ENCODE measurements at regions not wholly inside any gene's neighbourhood (a gene's known extent, or its start where the extent isn't known, plus 50 kb on each side); places are given as distances from the start of the nearest gene placed in this dataset.

DNA sequence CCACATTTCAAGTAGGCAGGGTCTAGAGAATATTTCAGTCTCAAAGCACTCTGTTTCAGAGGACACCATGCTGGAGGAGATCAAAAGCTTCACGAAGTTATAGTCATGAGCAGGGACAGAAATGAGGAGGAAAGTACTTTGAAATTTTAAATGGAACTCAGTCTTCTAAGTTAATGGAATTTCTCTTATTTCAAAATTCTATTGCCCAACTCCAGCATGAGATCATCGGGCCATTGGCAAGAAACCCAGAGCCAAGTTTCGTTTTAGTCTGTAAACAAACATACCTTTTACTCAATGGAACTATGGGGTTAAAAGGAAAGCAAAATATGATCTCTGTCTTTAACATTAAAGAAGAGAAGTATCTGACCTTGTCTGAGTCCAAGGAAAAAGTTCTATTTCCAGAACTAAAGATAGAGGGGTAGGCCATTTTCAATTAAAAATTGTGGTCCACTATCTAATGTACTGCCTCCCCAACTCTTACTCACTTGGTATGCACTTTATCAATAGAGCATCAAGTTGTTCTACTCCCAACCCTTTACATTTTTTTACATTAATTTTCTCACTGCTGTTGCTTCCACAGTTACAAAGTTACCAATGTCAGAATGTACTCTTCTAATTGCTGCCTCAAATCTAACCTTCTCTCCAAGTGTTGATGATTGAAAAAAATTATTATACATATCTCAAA, 235.3 kb upstream of the NRSN1 start:
- no TSS peak for BruUV-seq (replicated peaks)
- ChIA-PET CTCF (no interaction called here), POLR2A (no interaction called here)
- DNase-seq (ENCODE audit: low read depth, low spot score): no peak
- H3K4me2 ChIP-seq (ENCODE audit: insufficient read depth, low read length): no peak overlapping the region
- no peaks in the 10 kb centered on the region for H3K9me1 ChIP-seq (replicated peaks; ENCODE audit: control insufficient read depth, extremely low read depth, insufficient read depth, low read length)
- FAIRE-seq: no peak
- no peak for TF ChIP-seq FOS (IDR thresholded peaks at IDR 0.05; ENCODE audit: borderline replicate concordance, insufficient read depth, low read length)
- no peak for TF ChIP-seq GATA2 (IDR thresholded peaks at IDR 0.05; ENCODE audit: insufficient read depth, insufficient read length, low read depth, low read length)
- no peak for TF ChIP-seq POLR2A (IDR thresholded peaks at IDR 0.05; ENCODE audit: low read depth, low read length)
- TF ChIP-seq EZH2 (IDR thresholded peaks at IDR 0.05; ENCODE audit: borderline replicate concordance, low read depth, low read length, severe bottlenecking): no peak
- no peaks in the 10 kb centered on the region for H4K20me1 ChIP-seq (replicated peaks; ENCODE audit: control insufficient read depth, extremely low read depth, insufficient read depth, low read length)
- no peak overlapping the region for H3K27ac ChIP-seq (ENCODE audit: insufficient read depth, low read depth, low read length)
- H3K4me3 ChIP-seq (replicated peaks in 1 of 3; ENCODE audit: insufficient read depth in 1 of 3, low read depth in 1 of 3, low read length in 3 of 3): no peak overlapping the region
- no peaks in the 10 kb centered on the region for H3K36me3 ChIP-seq (ENCODE audit: control insufficient read depth in 2 of 2, extremely low read depth in 1 of 2, insufficient read depth in 2 of 2, low read length in 2 of 2)
- no peaks in the 10 kb centered on the region for H3K27me3 ChIP-seq (ENCODE audit: control insufficient read depth in 2 of 2, insufficient read depth in 2 of 2, low read length in 2 of 2)
- H3K4me1 ChIP-seq (ENCODE audit: control insufficient read depth, extremely low read depth, insufficient read depth, low read length): no peaks in the 10 kb centered on the region
- H3K79me2 ChIP-seq (ENCODE audit: control insufficient read depth, insufficient read depth, low read length): no peaks in the 10 kb centered on the region
- intact Hi-C loops (cut with micrococcal nuclease) (no loop called here), dilution Hi-C loops (cut with MboI; ENCODE audit: extremely low pct_ligation_motif_present, low sequenced_read_pairs) (no loop called here)
- H3K9me3 ChIP-seq (replicated peaks; ENCODE audit: control insufficient read depth, insufficient read depth, low read length): peaks cover 1% of the 10 kb centered on the region
- H3K9ac ChIP-seq (replicated peaks; ENCODE audit: extremely low read depth, insufficient read depth, low read length): no peak overlapping the region
- H2AFZ ChIP-seq (ENCODE audit: low read depth, low read length): no peak overlapping the region

GRCh38 chr6:23905133-23905815, 220.7 kb upstream of the NRSN1 start:
- Histone ChIP-seq H3K36me3 (ENCODE audit: control insufficient read depth in 2 of 2, extremely low read depth in 1 of 2, insufficient read depth in 2 of 2, low read length in 2 of 2) (no peaks in the 10 kb centered on the region), H3K27ac (ENCODE audit: insufficient read depth, low read depth, low read length) (no peak overlapping the region), H3K9ac (replicated peaks; ENCODE audit: extremely low read depth, insufficient read depth, low read length) (no peak overlapping the region), H3K4me2 (ENCODE audit: insufficient read depth, low read length) (no peak overlapping the region), H3K27me3 (ENCODE audit: control insufficient read depth in 2 of 2, insufficient read depth in 2 of 2, low read length in 2 of 2) (no peaks in the 10 kb centered on the region), H3K9me1 (replicated peaks; ENCODE audit: control insufficient read depth, extremely low read depth, insufficient read depth, low read length) (no peaks in the 10 kb centered on the region), H2AFZ (ENCODE audit: low read depth, low read length) (no peak overlapping the region), H3K4me1 (ENCODE audit: control insufficient read depth, extremely low read depth, insufficient read depth, low read length) (no peaks in the 10 kb centered on the region), H3K9me3 (replicated peaks; ENCODE audit: control insufficient read depth, insufficient read depth, low read length) (no peaks in the 10 kb centered on the region), H4K20me1 (replicated peaks; ENCODE audit: control insufficient read depth, extremely low read depth, insufficient read depth, low read length) (no peaks in the 10 kb centered on the region), H3K79me2 (ENCODE audit: control insufficient read depth, insufficient read depth, low read length) (no peaks in the 10 kb centered on the region), H3K4me3 (replicated peaks in 1 of 3; ENCODE audit: insufficient read depth in 1 of 3, low read depth in 1 of 3, low read length in 3 of 3) (no peak overlapping the region)
- ChIA-PET POLR2A (no interaction called here), CTCF (no interaction called here)
- dilution Hi-C loops (cut with MboI; ENCODE audit: extremely low pct_ligation_motif_present, low sequenced_read_pairs): no loop called here
- TF ChIP-seq, protein P1, sequence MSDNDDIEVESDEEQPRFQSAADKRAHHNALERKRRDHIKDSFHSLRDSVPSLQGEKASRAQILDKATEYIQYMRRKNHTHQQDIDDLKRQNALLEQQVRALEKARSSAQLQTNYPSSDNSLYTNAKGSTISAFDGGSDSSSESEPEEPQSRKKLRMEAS (IDR thresholded peaks at IDR 0.05; ENCODE audit: insufficient read depth, insufficient read length): no peak
- TF ChIP-seq EZH2 (IDR thresholded peaks at IDR 0.05; ENCODE audit: borderline replicate concordance, low read depth, low read length, severe bottlenecking): no peak
- no peak for TF ChIP-seq CTCF (IDR thresholded peaks at IDR 0.05; ENCODE audit: extremely low read depth in 1 of 2, insufficient read depth in 1 of 2, low read depth in 1 of 2, low read length in 2 of 2)
- no peak for TF ChIP-seq POLR2A (IDR thresholded peaks at IDR 0.05; ENCODE audit: low read depth, low read length)
- TF ChIP-seq MYC (IDR thresholded peaks at IDR 0.05; ENCODE audit: low read depth, low read length): no peak
- TF ChIP-seq GATA2 (IDR thresholded peaks at IDR 0.05; ENCODE audit: insufficient read depth, insufficient read length, low read depth, low read length): no peak
- no peak for TF ChIP-seq JUN (IDR thresholded peaks at IDR 0.05; ENCODE audit: borderline replicate concordance, insufficient read depth, insufficient read length, low read depth)
- no peak for TF ChIP-seq FOS (IDR thresholded peaks at IDR 0.05; ENCODE audit: borderline replicate concordance, insufficient read depth, low read length)
- TF ChIP-seq POLR2AphosphoS5 (IDR thresholded peaks at IDR 0.05; ENCODE audit: insufficient read depth, low read depth, low read length): no peak
- no TSS peak for BruUV-seq (replicated peaks)
- FAIRE-seq: no peak
- no peak for DNase-seq (ENCODE audit: low read depth, low spot score)
- intact Hi-C loops (cut with micrococcal nuclease): no loop called here
